ENCODE measurements at regions not wholly inside any gene's neighbourhood (a gene's known extent, or its start where the extent isn't known, plus 50 kb on each side); places are given as distances from the start of the nearest gene placed in this dataset.
A peak's percentile ranks its signal among the peaks of the same experiment; 100 is the strongest.

GRCh38 chr11:90795746-90796145, 572.9 kb upstream of the CHORDC1 start:
- TF ChIP-seq ATF2 (CRISPR knock-in tag; IDR thresholded peaks at IDR 0.05; ENCODE audit: borderline replicate concordance, low read depth): no peak
- no peak for TF ChIP-seq FOXJ3 (CRISPR knock-in tag; IDR thresholded peaks at IDR 0.05; ENCODE audit: borderline replicate concordance)
- no peak for TF ChIP-seq MLX (CRISPR knock-in tag; IDR thresholded peaks at IDR 0.05)
- TF ChIP-seq TEAD4 (CRISPR knock-in tag; IDR thresholded peaks at IDR 0.05): no peak
- no peak for TF ChIP-seq ZNF263 (CRISPR knock-in tag; IDR thresholded peaks at IDR 0.05; ENCODE audit: low read depth)
- TF ChIP-seq ZNF219 (CRISPR knock-in tag; IDR thresholded peaks at IDR 0.05; ENCODE audit: borderline replicate concordance): no peak
- no peak for TF ChIP-seq IRF2 (CRISPR knock-in tag; IDR thresholded peaks at IDR 0.05; ENCODE audit: borderline replicate concordance, low read depth)
- TF ChIP-seq SP1 (CRISPR knock-in tag; conservative IDR thresholded peaks at IDR 0.05): no peak
- TF ChIP-seq CBFB (CRISPR knock-in tag; IDR thresholded peaks at IDR 0.05; ENCODE audit: low read depth): no peak
- TF ChIP-seq FOXK1 (CRISPR knock-in tag; IDR thresholded peaks at IDR 0.05): no peak
- TF ChIP-seq SOX15 (CRISPR knock-in tag; IDR thresholded peaks at IDR 0.05): no peak
- TF ChIP-seq NFATC4 (CRISPR knock-in tag; IDR thresholded peaks at IDR 0.05): no peak
- no peak for TF ChIP-seq MXD4 (CRISPR knock-in tag; IDR thresholded peaks at IDR 0.05; ENCODE audit: borderline replicate concordance)
- no peak for TF ChIP-seq PREB (CRISPR knock-in tag; IDR thresholded peaks at IDR 0.05; ENCODE audit: borderline replicate concordance)
- no peak for TF ChIP-seq ZNF423 (CRISPR knock-in tag; IDR thresholded peaks at IDR 0.05)
- no peak for TF ChIP-seq AFF4 (CRISPR knock-in tag; IDR thresholded peaks at IDR 0.05; ENCODE audit: borderline replicate concordance)
- TF ChIP-seq ATF1 (CRISPR knock-in tag; IDR thresholded peaks at IDR 0.05): no peak
- no peak for TF ChIP-seq ZNF138 (CRISPR knock-in tag; conservative IDR thresholded peaks at IDR 0.05)
- no peak for TF ChIP-seq PRDM15 (CRISPR knock-in tag; IDR thresholded peaks at IDR 0.05)
- ChIA-PET POLR2A (no interaction called here), CTCF (no interaction called here)
- H3K27ac Mint-ChIP-seq: no peak overlapping the region
- no peak overlapping the region for H3K4me3 Mint-ChIP-seq
- peaks cover 7% of the 10 kb centered on the region for H3K4me1 Mint-ChIP-seq
- no peaks in the 10 kb centered on the region for H3K9me3 Mint-ChIP-seq
- ATAC-seq (peak; percentile 36; the same call in 1 of the 2 replicates), DNase-seq (ENCODE audit: low spot score) (no peak)
- no peaks in the 10 kb centered on the region for H3K27me3 Mint-ChIP-seq (ENCODE audit: low read depth)
- no peaks in the 10 kb centered on the region for H3K36me3 Mint-ChIP-seq
